Activated CD4-positive, CD25-positive, alpha-beta regulatory T cell treated with anti-CD3 and anti-CD28 coated beads, Interleukin-2, amount 50 U/mL, for 72 hours (primary cell): ENCODE measurements at regions not wholly inside any gene's neighbourhood (a gene's known extent, or its start where the extent isn't known, plus 50 kb on each side); places are given as distances from the start of the nearest gene placed in this dataset.

ENCODE experiments used
- DNase-seq: peaks from one replicate; pipeline ENCODE4 v3.0.0; 2021

DNA sequence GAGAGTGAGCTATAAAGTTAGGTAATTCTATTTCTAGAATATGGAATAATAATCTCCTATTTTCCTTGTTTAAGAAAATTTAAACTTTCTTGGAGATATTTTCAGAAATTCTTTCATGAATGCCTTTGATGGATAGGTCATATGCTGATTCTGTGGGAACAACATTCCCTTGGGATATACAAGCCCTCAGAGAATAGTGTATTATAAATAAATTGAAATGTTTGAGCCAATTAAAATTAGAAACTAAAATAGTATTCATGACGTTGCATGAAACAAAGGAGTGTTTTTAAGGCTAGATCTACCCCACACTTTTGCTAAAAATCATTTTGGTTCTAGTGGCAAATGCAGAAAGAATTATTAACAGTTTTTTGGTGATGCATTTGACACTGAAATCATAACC, 269.3 kb upstream of the ANO3 start:
- no peak for DNase-seq

DNA sequence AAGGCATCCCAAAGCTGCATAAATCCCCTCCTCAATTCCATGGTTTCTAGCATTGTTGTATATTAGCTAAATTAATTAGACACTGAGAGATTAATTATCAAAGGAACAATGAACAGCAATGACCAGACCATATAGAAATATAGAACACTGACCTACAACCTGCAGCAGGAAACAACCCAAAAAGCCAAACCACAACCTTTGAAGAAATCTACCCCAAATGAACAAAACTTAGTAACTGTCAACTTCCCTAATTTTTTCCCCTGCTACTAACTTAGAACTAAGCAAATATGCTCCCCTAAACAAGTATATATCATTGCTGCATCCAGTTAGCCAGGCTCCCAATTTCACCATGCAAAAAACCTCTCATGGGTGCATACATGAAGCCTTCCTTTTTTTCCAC, 268.0 kb upstream of the ANO3 start:
- DNase-seq: no peak

DNA sequence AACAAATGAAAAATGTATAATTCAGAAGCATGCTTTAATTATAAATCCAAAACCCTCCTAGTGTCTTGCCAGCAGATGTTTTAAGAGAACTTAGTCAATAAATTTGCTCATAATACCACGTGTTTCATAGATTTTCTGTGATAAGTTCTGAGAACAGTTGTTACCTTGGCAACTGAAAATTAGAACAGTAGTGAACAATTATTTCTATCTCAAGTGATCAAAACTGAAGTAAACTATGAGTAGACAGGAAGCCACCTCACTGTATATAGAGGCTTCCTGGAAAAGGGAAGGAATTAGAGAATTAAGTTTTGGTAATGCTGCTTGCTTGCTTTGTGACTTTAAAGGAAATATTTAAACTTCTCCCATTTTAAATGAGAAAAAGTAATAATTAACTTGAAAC, 266.0 kb upstream of the ANO3 start:
- no peak for DNase-seq

DNA sequence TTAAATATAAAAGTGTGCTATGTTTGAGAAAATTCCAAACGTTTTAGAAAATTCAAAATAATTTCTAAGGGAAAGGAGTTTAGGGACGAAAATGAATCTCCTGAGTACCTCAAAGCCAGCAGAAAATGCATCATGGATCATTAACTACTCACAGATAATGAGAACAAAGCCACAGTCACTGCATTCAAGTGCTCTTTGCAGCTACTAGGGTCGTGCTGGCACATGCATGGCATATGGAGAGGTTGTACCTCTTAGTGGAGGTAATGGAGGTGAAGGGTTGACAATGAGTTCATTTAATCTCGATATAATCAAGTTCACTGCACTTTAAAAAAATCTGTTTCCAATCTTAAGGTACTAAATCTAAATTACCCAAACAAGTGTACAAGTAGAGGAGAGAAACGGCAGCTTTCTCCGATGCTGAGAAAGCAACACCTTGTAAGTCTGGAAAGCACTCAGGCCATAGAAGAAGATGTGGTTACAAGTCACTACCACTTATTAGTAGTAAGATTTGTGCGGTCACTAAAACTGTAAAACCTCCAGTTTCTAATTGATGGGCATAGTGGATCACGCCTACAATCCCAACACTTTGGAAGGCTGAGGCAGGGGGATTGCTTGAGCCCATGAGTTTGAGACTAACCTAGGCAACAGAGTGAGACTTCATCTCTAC, 261.1 kb upstream of the ANO3 start:
- no peak for DNase-seq

DNA sequence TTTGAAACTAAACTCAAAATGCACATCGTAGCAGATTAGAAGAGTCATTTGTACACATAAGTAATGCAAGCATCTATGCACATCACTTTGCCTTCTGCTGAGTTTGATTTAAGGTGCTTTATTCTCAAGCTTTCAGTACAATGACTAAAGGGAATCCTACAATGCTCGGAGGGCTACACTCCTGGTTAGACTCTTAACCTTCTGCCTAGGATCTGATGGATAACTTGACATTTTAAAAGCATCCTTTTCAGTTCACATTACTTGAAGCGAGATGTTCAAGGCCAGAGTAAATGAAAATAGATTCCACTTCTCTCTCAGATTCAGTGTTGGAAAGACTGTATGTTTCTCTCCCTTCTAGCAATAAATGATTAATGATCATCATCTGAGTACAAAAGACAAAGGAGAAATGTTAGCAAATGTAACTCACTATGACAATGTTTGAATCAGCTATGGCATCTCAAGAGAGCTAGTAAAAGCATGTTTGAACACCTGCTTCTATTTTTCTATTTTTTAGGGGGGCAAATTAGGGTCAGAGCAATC, 259.2 kb upstream of the ANO3 start:
- no peak for DNase-seq

DNA sequence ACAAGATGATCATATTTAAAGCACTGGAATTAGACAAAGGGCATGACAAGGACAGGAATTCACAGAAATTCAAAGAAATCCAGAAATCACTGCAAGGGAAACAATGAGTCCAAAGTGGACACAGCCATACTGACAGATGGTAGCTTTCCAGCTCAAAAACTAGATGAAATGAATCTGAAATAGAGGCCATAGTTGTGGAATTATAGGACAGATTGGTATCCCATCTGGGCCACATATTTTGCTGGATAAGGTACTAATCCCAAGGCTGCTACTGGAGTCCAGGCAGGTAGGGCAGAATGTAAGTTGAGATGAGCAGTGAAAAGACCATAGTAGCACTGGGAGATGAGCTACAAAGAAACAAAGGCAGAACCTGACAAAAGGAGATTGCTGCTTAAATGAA, 258.3 kb upstream of the ANO3 start:
- no peak for DNase-seq

DNA sequence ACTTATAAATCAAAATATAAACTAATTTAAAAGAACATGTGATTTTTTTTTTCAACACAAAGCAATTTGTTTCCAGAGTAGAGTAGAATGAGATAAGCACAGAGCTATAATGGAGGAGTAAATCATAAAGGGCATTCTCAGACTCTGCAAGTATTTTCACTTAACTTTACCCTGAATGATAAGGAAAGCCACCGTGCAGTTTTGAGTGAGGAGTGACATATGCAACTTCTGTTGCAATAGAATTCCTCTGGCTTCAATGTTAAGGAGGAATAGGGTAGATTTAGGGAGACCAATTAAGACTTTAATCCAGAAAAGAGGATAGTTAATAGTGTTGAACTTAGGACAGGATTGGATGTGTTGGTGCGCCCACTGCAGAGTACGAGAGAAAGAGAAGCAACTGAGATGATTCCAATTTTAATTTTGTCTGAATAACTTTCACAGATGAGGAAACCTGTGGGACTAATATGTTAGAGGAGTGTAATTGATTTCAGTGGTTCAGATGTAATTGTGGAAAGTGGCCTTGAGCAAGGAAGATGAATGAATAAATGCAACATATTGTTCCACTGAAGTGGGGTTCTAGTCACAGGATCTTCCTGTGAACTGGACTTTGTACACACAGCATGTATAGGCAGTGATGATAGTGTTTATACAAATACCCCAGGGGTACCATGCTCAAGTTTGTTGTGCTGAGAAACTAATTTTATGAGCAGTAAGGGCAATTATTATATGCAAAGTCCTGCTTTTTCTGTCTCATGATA, 255.5 kb upstream of the ANO3 start:
- no peak for DNase-seq

DNA sequence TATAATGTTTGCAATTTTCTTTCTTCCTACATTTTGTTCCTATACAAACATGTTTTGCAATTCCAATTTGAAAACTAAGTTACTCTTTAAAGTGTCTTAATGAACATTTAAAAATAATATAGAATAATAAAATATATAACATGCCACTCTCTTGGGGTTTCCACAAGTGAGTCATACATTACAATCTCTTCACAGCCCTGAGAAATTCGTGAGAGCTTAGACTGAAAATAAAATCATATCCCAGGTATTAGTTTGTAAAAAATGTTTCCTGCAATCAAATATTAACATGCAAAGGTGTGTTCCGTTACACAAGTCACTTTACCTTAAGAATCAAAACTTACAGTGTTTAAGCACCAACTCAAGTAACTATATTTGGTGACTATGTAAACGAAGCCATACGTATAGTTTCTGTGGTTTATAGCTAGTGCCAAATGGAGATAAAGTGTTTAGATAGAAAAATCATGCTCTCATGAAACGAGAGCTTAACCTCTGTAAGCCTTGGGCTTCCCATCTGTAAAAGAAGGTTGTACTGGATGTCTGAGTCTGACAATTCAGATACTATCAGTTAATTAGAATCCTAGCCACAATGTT, 253.6 kb upstream of the ANO3 start:
- no peak for DNase-seq

DNA sequence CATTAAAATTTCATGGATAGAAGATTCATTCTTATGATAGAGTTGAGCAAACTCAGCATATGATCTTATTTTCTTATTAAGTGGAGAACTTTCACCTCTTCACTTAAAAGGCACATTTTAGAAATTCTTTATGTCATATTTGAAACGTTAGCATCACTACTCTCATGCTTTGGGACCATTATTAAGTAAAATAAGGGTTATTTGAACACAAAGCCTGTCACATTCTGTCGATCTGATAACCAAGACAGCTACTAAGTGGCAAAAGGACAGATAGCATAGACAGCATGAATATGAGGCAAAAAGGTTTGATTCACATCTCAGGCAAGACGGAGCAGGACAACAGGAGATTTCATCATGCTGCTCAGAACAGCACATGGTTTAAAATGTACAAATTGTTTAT, 247.6 kb upstream of the ANO3 start:
- DNase-seq: no peak

DNA sequence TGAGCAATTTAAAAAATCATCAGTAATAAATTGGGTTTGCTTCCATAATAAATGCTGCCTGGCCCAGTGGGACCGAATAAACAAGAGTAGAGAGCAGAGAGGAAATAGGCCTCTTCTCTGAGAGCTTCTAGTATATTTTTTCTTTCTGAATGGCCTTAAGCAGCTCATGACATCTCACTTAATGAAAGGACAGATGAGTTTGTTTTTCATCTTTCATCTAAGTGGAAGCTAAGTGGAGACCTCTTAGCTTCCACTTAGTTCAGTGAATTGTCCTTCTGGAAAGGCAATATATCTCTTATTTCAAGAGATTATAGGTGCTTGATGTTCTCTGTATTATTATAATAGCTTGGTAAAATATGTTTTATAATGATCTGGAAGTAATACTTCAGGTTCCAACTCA, 245.9 kb upstream of the ANO3 start:
- DNase-seq: no peak

DNA sequence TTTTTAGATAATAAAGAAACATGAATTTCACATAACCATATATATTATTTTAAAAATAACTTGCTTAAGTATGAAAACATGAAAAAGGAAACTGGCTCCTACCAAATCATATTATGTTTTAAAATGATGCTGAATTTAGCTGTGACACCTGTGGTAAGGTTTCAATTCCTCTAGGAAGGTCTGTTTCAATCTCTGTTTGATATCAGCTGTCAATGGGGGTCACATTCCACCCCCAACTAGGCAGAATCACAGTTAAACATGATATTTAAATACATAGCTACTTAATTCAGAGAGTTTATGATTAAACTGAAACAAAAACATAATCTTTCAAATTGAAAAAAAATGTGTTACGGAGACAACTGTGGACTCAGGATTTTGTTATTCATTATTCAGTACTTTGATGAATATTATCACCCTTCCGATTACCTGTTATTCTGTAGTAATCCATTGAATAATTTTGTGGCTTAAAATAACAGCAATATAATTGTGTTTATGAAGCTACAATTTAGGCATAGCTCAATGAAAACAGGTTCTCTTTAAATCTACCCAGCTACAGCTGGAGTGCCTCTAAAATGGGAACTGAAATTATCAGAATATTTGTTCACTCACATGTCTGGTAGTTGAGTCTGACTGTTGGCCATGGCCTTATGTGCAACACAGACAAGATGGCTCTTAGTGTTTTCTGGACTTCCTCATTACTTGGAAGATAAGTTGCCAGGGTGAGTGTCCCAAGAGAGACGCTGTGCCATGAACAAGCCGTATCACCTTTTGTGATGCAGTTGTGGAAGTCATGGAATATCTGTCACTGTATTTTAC, 244.6 kb upstream of the ANO3 start:
- DNase-seq: no peak

DNA sequence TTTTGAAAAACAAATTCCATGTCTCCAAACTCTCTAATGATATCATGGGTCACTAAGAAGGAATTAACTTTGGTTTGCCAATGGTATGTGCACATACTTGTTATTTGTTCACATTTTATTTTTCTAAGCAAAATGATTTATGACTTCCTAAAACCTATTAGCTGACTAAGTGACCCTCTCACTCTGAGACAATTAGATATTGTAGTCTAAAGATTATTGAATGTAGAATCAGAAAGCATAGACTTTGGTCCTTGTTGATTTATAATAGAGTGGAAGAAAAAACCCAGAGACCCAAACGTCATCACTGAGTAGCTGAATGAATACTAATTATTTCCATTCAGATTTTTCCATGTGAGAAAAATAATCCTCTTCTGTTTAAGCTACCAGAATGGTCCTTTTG, 243.5 kb upstream of the ANO3 start:
- no peak for DNase-seq

DNA sequence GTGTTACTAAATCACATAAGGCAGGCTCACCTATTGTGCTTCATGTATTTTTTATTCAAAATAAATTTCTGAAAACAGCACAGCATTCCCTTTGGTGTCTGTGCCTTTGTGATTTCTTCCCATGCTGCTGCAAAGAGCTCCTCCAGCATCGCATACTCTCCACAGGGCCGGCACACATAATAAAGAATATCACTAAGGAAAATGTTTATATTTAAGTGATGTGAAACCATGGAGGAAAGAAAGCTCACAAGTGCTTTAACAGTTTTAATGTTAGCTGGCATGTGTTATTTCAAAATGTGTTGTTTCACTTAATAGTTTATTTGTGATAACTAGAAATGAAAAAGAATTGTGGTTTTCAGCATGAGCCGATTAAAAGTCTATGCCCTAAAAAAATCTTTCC, 241.3 kb upstream of the ANO3 start:
- DNase-seq: no peak

DNA sequence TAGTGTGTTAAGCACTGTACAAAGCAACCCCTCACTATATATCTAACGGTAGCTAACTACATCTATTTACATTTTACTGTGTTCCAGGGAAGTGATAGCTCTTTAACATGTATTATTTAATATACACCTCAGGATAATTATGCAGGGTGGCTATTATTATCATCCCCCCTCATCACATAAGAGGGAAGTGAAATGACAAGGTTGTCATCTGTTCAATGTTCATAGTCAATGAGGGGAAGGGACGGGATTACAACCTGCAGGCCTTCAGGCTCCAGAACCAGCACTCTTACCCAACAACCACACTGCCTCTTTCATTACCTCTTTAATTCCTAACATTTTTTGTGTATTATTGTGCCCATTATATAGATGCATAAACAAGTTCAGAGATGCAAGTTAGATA, 238.7 kb upstream of the ANO3 start:
- no peak for DNase-seq

DNA sequence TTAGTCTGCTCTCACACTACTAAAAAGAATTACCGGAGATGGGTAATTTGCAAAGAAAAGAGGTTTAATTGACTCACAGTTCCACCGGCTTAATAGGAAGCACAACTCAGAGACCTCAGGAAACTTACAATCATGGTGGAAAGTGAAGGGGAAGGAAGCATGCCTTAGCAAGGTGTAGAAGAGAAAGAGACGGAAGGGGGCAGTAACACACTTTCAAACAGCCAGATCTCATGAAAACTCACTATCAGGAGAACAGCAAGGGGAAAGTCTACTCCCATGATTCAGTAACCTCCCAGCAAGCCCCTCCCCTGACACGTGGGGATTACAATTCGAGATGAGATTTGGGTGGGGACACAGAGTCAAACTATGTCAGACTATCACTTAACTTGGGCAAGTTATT, 236.6 kb upstream of the ANO3 start:
- DNase-seq: no peak

DNA sequence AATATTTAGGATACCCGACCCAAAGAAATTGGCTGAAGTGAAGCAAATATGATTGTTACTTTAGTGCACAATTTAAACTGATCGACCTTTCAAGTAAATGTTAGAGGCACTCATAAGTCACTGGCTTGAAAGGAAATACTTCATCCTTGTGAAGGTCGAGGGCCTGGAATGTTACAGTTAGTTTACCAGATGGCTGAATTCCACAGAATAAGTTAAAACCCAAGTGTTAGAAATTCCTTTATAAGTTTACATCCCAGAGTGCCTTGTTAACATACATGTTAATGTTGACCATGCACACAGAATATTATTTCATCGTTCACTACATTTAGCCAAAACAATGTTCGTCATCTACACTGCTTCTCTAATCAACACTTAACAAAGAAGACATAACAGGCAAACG, 235.5 kb upstream of the ANO3 start:
- no peak for DNase-seq

DNA sequence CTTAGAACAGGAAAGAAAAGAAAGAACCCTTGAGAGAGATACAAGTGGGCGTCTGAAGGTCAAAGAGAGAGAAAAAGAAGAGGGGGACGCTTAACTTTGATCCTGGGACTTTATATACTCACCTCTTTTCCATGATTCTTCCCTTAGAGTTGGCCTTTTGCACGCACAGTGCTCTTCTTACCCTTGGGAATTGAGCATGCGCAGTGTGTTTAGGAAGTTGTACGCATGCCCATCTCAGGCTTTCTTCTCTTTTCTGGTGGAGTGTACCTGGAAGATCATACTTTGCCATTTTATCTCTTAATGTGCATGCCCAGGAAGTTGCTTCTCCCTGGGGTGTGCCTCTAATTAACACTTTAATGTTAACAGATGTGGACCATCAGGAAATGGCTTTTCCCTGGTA, 229.6 kb upstream of the ANO3 start:
- no peak for DNase-seq

DNA sequence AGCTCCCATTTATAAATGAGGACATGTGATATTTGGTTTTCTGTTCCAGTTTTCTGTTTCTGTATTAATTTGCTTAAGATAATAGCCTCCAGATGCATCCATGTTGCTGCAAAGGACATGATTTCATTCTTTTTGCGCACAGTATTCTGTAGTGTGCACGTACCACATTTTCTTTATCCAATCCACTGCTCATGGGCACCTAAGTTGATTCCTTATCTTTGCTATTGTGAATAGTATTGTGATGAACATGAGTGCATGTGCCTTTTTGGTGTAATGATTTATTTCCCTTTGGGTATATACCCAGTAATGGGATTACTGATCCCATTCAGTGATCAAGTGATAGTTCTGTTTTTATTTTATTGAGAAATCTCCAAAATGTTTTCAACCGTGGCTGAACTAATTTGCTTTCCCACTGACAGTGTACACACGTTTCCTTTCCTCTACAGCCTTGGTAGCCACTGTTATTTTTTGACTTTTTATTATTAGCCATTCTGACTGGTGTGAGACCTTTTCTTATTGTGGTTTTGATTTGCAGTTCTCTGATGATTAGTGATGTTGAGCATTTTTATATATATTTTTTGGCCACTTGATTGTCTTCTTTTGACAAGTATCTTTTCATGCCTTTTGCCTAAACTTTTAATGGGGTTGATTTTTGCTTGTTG, 226.0 kb upstream of the ANO3 start:
- DNase-seq: no peak

DNA sequence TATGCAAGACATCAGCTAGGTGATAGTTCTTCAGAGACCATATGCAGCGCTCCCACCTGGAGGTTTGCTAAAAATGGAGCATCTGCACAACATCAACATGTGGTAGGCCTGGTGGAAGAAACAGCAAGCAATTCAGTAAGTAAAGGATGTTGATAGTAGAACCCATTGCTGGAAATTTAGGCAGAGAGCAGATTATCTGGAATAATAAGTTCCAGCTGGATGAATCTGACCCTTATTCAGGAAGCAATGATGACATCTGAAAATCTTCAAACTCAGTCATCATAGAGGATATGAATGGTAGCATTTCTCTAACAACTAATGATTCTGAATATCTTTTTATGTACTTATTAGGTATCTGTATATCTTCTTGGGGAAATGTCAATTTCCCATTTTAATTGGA, 225.2 kb upstream of the ANO3 start:
- no peak for DNase-seq

DNA sequence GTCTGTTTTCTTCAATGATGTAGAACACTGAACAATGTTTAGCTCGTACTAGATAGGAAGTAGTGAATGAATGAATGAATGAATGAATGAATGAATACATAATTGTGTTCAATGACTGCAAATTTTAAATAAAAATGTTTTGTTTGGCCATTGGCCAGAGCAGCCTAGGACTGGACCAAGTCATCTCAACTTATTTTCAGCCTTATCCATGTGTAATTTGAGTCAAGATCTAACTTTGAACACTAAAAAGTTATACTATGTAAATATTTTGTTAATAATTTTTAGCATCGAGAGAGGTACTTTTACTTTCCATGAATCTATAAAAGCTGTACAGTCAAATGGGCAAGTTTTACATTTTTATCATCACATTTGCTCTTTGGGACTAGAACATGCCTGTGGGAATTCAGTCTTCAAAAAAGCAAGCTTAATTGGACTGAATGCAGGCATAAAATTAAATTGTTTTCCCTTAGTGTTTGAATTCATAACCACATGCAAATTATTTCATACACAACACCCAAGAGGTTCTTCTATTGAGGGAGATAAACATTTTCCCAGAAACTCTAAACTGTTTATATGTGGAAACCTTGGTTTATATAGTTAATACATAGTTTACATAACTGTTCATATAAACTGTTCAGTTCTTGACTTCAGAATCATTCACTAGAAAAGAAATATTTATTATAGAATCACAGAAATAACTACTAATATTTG, 222.1 kb upstream of the ANO3 start:
- no peak for DNase-seq

DNA sequence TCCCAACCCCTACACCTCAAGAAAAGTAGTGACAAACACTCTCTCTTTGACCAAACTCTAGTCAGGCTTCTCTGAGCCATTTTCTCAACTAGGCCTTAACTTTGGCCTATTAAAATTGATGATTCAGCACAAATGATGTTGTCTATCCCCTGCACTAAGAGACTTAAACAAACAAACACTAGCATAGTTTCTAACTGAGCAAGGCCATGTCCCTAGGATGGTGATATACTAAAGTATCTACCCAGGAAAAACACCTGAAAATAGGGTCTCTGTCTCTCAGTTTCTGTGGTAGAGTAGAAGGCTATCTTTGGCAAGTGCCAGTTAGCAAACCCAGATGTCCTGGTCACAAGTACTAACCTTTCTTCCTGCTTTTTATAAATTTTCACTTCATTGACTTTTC, 219.7 kb upstream of the ANO3 start:
- no peak for DNase-seq

DNA sequence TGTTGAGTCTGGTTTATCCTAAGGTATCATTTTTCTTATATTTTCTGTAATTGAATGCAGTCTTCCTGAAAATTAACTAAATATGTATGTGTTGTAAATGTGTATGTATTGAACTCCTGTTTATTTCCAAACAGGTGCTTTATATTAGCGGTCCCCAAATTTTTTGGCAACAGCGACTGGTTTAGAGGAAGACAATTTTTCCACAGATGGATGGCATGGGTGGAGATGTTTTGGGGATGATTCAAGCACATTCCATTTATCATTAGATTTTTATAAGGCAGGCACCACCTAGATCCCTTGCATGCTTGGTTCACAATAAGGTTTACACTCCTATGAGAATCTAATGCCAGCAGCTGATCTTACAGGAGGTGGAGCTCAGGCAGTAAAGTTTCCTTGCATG, 210.5 kb upstream of the ANO3 start:
- no peak for DNase-seq
